HepG2 (cell line): ENCODE measurements at regions not wholly inside any gene's neighbourhood (a gene's known extent, or its start where the extent isn't known, plus 50 kb on each side); places are given as distances from the start of the nearest gene placed in this dataset.

Experiments
- ARID2 ChIP-seq: sonication (generic); formaldehyde crosslinking; IDR thresholded peaks from 2 replicates; pipeline ENCODE4 v1.8.1; 2022; ENCODE audit warnings: mild to moderate bottlenecking, missing genetic modification reagents, borderline replicate concordance
- ATF3 ChIP-seq: sonication (generic); formaldehyde crosslinking; IDR thresholded peaks from 2 replicates; pipeline ENCODE4 v1.4.0; 2020; ENCODE audit warnings: missing genetic modification reagents
- CCAR2 ChIP-seq: fragments of 200-400 bp; formaldehyde crosslinking; optimal IDR thresholded peaks from 2 replicates; pipeline ENCODE3; 2018; ENCODE audit warnings: low read depth, mild to moderate bottlenecking, low read length, moderate library complexity
- CHCHD3 ChIP-seq: sonication (generic); formaldehyde crosslinking; IDR thresholded peaks from 2 replicates; pipeline ENCODE4 v1.8.0; 2022; ENCODE audit warnings: mild to moderate bottlenecking, missing genetic modification reagents, moderate library complexity
- DMAP1 ChIP-seq: IDR thresholded peaks from 2 replicates; pipeline ENCODE4 v1.6.1; 2016
- GTF2F1 ChIP-seq: fragments of 150-350 bp; IDR thresholded peaks from 2 replicates; pipeline ENCODE4 v1.6.1; 2014; ENCODE audit warnings: low read length
- KDM4B ChIP-seq: sonication (generic); formaldehyde crosslinking; IDR thresholded peaks from 2 replicates; pipeline ENCODE4 v1.4.0; 2020; ENCODE audit warnings: missing genetic modification reagents
- KDM5A ChIP-seq: fragments of 200-600 bp; sonication (generic); IDR thresholded peaks from 2 replicates; pipeline ENCODE4 v1.7.0; 2018; ENCODE audit warnings: antibody characterized with exemption, mild to moderate bottlenecking, low read length, borderline replicate concordance
- KDM5B ChIP-seq: sonication (generic); formaldehyde crosslinking; IDR thresholded peaks from 2 replicates; pipeline ENCODE4 v1.4.0; 2020; ENCODE audit warnings: missing genetic modification reagents, mild to moderate bottlenecking, borderline replicate concordance
- NFAT5 ChIP-seq: sonication (generic); formaldehyde crosslinking; IDR thresholded peaks from 2 replicates; pipeline ENCODE4 v1.4.0; 2020; ENCODE audit warnings: missing genetic modification reagents
- STAG1 ChIP-seq: sonication (generic); formaldehyde crosslinking; IDR thresholded peaks from 2 replicates; pipeline ENCODE4 v1.4.0; 2020; ENCODE audit warnings: missing genetic modification reagents
- ZBTB3 ChIP-seq: sonication (generic); formaldehyde crosslinking; IDR thresholded peaks from 2 replicates; pipeline ENCODE4 v1.4.0; 2020; ENCODE audit warnings: low read depth, mild to moderate bottlenecking, moderate library complexity, missing genetic modification reagents, borderline replicate concordance
- ZFP1 ChIP-seq: IDR thresholded peaks from 2 replicates; pipeline ENCODE4 v1.6.1; 2016
- ZMYM4 ChIP-seq: sonication (generic); formaldehyde crosslinking; IDR thresholded peaks from 2 replicates; pipeline ENCODE4 v1.8.1; 2023; ENCODE audit warnings: mild to moderate bottlenecking, missing genetic modification reagents
- ZNF263 ChIP-seq: sonication (generic); formaldehyde crosslinking; IDR thresholded peaks from 2 replicates; pipeline ENCODE4 v1.4.0; 2020; ENCODE audit warnings: missing genetic modification reagents
- ZNF367 ChIP-seq: sonication (generic); formaldehyde crosslinking; IDR thresholded peaks from 2 replicates; pipeline ENCODE4 v1.4.0; 2020; ENCODE audit warnings: missing genetic modification reagents, borderline replicate concordance
- ZNF644 ChIP-seq: IDR thresholded peaks from 2 replicates; pipeline ENCODE4 v1.6.1; 2016; ENCODE audit warnings: low read depth
- ZNF740 ChIP-seq: sonication (generic); formaldehyde crosslinking; IDR thresholded peaks from 2 replicates; pipeline ENCODE4 v1.4.0; 2020; ENCODE audit warnings: missing genetic modification reagents
- TF ChIP-seq, protein P1 (sequence below): sonication (generic); formaldehyde crosslinking; IDR thresholded peaks from 2 replicates; pipeline ENCODE4 v1.4.0; 2020; ENCODE audit warnings: missing genetic modification reagents
- TF ChIP-seq, protein P2 (sequence below): sonication (generic); formaldehyde crosslinking; IDR thresholded peaks from 2 replicates; pipeline ENCODE4 v1.4.0; 2020; ENCODE audit warnings: missing genetic modification reagents; ENCODE audit errors: not compliant biosample characterization

DNA sequence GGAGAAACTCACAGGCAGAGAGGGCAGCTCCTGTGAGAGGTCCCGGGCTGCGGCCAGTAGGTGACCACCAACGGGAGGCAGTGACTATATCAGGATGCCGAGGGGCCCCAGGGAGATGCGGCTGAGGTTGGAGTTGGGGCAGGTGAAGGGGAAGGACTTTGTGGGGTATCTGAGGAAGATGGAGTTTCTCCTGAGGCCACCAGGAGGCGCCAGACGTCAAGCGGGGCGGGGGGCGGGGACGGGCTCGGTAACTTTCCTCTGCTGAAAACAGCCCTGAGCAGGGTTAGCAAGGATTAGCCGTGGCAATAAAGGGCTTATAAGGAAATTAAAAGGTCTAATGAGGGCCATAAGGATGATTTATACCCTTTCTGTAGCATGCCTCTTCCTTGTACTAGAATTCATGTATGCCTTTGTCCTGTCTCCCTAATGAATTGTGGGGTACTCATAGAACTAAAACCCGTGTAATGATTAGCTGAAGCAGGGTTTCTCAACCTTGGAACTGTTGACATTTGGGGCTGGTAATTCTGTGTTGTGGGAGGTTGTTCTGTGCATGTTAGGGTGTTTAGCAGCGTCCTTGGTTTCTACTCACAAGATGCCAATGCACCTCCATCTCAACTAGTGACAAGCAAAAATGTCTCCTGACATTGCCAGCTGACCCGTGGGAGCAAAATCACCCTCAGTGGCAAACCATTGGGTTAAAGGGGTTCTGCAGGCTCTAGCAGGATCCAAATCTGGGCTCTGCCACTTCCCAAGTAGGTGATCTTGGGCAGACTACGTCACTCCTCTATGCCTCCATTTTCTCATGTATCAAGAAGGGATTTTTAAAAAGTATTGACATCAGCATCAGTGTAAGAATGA lies 74.8 kb upstream of the GRIN2A start (continued):
- TF ChIP-seq KDM4B (CRISPR knock-in tag) (peak; percentile 55; the same call in 1 of the 2 replicates), ZNF263 (CRISPR knock-in tag) (no peak), GTF2F1 (peak; percentile 27; the same call in 1 of the 2 replicates), CCAR2 (peak; percentile 29), ZNF740 (CRISPR knock-in tag) (0 out of 2 replicates have a peak, but pooled peaks have one; percentile 50), KDM5A (no peak; the same call in 1 of the 2 replicates), STAG1 (CRISPR knock-in tag) (peak; percentile 81), CHCHD3 (no peak), ATF3 (no peak), ARID2 (CRISPR knock-in tag) (no peak), NFAT5 (CRISPR knock-in tag) (peak; percentile 57; the same call in 1 of the 2 replicates), ZFP1 (CRISPR knock-in tag) (peak; percentile 81; the same call in 1 of the 2 replicates), ZNF644 (CRISPR knock-in tag) (peak; percentile 69; the same call in 1 of the 2 replicates), ZNF367 (no peak), ZMYM4 (CRISPR knock-in tag) (peak; percentile 85), DMAP1 (CRISPR knock-in tag) (no peak; the same call in 1 of the 2 replicates), ZBTB3 (CRISPR knock-in tag) (peak; percentile 91; the same call in 1 of the 2 replicates), KDM5B (peak; percentile 58; the same call in 1 of the 2 replicates)
- TF ChIP-seq, protein P1, sequence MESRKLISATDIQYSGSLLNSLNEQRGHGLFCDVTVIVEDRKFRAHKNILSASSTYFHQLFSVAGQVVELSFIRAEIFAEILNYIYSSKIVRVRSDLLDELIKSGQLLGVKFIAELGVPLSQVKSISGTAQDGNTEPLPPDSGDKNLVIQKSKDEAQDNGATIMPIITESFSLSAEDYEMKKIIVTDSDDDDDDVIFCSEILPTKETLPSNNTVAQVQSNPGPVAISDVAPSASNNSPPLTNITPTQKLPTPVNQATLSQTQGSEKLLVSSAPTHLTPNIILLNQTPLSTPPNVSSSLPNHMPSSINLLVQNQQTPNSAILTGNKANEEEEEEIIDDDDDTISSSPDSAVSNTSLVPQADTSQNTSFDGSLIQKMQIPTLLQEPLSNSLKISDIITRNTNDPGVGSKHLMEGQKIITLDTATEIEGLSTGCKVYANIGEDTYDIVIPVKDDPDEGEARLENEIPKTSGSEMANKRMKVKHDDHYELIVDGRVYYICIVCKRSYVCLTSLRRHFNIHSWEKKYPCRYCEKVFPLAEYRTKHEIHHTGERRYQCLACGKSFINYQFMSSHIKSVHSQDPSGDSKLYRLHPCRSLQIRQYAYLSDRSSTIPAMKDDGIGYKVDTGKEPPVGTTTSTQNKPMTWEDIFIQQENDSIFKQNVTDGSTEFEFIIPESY: no peak
- TF ChIP-seq, protein P2, sequence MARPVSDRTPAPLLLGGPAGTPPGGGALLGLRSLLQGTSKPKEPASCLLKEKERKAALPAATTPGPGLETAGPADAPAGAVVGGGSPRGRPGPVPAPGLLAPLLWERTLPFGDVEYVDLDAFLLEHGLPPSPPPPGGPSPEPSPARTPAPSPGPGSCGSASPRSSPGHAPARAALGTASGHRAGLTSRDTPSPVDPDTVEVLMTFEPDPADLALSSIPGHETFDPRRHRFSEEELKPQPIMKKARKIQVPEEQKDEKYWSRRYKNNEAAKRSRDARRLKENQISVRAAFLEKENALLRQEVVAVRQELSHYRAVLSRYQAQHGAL (CRISPR knock-in tag): no peak
